HG02642 (cell line): ENCODE measurements at regions not wholly inside any gene's neighbourhood (a gene's known extent, or its start where the extent isn't known, plus 50 kb on each side); places are given as distances from the start of the nearest gene placed in this dataset.
"Not testable (repeated sequence)": the region's sequence is repeated elsewhere in the genome, so short reads cannot be mapped to it uniquely, and the experiment has no call there.

ENCODE experiments used
- ATAC-seq: cut with Tn5 transposase; IDR thresholded peaks from one replicate; pipeline ENCODE4 v1.9.1; 2021; ENCODE audit warnings: mild to moderate bottlenecking; ENCODE audit not compliant: unreplicated experiment, poor library complexity

DNA sequence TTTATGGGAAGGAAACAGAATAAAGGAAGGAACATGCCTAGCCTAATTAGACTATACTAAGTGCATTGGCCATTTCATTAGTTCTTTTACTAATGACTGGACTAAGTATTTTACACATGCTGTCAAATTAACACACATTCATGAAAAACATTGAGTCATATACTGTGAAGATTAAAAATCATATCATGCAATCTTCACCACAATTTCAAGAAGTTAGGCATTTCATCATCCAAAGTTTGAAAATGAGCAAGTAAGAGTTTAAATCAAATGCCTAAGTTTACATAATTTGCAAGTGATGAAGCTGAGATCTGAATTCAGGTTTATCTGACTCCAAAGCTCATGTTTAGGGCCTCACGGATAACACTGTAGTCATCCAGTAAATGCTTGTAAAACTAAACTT is 601.0 kb downstream of the PDCD6IP start:
- no peak for ATAC-seq

DNA sequence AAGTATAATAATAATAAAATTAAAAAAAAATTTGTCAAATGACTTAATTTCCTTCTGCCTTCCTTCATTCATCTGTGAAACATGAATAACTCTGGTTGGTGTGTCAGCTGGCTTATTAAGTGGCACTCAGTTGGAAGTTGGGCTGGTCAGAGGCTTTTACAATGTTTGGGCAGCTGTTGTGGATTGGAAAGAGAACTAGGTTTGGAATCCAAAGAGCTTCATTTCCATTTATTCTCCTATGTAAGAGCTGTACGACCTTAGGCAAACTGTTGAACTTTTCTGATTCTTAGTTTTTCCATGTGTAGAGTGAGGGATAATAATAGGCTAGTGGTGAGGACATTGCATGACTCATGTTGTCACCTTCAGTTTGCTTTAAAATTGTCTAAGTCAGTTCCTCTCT is 606.7 kb downstream of the PDCD6IP start:
- ATAC-seq: no peak

DNA sequence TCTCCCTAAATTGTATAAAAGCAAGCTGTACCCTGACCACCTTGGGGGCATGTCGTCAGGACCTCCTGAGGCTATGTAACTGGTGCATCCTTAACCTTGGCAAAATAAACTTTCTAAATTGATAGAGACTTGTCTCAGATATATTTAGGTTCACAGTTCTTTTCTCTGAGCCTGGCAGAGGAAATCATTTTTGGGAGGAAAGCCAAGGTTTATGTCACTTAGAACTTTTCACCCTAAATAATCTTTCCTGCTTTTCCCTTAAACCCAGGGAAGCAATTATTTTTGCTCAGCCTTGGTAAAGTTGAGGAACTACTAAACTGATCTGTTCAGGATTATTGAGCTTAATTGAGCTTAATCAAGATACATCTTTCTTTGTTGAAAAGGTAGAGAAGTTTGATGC is 608.9 kb downstream of the PDCD6IP start:
- ATAC-seq: no peak

DNA sequence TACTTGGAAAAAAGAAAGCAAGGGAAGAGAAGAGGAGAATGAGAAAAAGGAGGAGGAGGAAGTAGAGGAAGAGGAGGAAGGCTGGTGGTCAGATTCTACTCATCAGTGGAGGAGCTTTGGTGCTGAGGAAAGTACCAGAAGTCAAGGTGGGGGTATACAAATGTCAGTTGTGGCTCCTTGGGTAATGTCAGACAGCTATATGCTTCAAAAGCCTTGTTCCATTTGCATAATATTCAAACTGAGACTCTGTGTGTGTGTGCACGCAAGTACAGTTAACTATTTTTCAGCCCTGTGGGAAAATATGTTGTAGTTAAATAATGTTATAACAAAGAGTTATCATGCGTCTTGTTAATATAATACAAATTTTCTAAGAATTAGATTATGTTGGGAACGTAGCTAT is 609.7 kb downstream of the PDCD6IP start:
- ATAC-seq: peak; percentile 50

DNA sequence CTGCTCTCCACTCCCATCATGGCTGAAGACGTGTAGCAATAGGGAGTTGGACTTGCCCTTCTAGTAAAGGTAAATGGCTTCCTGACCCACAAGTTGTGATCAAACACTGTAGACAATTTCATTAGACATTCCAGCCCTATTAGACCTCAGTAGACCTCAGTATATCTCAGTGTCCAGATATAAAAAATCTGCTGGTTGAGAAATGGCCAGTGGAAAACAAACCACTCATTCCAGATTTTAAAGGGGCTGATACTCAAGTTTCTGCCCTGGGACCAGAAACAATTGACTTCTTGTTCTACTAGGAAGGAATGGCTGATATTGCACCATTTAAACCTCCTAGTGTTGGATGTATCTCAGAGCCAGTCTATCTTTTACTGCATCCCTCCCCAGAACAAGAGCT is 613.2 kb downstream of the PDCD6IP start:
- ATAC-seq: no peak

DNA sequence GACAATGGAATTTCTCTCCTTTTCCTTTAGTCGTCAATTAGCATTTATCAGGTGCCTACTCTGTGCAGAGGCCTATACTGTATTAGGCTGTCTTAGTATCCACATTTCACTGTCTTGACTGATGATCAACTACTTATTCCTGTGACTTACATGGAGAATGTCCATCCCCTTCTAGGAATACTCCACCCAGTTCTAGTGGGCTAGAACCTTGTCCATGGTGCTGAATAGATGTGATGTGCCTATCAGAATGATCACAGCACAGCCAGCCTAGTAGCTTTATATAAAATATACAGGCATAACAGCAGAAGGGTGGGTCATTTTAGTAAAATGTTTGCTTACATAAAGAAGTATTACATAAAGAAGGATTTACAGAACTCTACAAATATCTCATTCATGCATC is 621.4 kb downstream of the PDCD6IP start:
- no peak for ATAC-seq

DNA sequence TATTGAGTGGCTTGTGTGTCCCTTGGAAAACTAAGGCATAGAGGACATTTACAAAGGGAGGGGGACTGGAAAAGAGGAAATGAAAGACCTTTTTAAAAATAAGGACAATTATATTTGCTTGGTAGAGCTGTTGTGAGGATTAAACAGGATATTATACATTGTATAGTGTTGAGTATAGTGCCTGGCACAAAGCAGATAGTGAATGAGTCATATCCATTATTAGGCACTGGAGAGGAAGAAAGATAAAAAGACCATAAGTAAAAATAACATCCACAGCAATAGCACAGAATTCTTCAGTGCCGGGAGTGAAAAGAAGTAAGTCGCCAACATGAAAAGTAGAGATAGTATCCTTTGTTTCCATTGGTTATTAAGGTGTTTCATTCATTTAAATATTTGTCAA is 623.3 kb downstream of the PDCD6IP start:
- no peak for ATAC-seq

DNA sequence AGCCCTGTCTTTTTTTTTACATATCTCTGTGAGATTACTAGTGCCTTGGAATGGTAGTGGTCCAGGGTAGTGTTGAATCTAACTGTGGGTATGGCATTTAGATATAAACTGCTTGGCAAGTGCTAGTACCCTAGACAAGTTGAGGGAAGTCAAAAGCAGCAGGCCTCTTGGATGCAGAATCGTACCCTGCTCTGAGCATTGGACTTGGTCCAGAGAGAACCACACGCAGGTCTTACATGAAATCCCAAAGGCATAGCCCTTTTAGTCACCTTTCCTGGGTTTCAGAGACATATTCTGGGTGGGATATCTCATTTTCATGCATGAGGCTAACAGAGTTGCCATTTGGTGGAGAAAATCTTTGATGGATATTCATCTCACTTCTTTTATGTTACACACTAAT is 641.4 kb downstream of the PDCD6IP start:
- no peak for ATAC-seq

DNA sequence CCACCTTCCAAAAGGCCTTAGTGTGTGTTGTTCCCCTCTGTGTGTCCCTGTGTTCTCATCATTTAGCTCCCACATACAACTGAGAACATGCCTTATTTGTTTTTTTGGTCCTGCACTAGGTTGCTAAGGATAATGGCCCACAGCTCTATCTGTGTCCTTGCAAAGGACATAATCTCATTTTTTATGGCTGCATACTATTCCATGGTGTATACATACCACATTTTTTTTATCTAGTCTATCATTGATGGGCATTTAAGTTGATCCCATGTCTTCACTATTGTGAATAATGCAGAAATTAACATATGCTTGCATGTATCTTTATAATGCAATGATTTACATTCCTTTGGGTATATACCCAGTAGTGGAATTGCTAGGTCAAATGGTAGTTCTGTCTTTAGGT is 645.7 kb downstream of the PDCD6IP start:
- ATAC-seq: no peak

DNA sequence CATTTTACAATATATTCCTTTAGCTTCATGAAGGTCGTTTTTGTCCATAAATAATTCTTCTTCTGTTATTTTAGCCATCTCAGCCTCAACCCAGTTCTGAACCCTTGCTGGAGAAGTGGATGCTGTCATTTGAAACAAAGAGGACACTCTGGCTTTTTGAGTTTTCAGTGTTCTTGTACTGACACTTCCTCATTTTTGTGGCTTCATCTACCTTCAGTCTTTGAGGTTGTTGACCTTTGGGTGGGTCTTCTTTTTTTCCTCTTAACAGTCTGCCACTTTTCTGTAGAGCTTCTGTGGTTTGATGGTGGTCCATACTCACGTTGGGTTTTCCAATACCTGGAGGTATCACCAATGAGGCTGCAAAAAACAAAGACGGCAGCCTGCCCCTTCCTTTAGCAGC is 650.9 kb downstream of the PDCD6IP start:
- ATAC-seq: no peak

DNA sequence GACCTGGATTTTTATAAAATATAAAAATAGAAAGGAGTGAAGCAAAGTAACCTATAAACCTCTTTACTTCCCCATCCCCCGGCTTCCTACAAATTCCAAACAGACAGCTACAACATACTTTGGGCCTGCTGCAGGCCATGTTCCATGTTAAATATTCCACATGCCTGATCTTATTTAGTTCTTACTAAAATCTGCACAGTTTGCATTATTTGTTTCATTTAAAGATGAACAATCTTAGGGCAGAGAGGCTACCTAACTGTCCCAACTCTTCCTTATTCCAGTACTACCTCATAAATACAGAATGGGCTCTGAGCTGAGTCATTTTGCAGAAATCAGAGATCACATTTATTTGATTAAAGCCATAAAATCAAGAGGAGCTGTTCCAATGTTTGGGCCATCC is 665.0 kb downstream of the PDCD6IP start:
- no peak for ATAC-seq

DNA sequence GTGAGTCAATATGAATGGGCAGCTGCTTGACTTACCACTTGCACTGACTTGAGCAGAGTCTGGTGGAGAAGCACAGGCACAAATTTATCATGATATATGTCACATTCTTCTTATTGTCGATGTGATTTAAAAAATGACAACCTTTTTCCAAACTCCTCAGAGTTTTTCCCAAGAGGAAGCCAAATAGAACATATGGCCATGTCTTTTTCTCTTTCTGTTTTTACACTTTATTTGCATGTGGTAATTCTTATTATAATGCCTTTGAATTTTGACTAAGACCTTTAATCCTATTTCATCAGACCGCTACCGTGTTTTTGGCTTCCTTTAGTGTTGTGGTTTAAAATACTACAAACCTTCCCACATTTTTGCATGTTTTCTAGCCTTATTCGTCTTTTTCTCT is 666.2 kb downstream of the PDCD6IP start:
- no peak for ATAC-seq

DNA sequence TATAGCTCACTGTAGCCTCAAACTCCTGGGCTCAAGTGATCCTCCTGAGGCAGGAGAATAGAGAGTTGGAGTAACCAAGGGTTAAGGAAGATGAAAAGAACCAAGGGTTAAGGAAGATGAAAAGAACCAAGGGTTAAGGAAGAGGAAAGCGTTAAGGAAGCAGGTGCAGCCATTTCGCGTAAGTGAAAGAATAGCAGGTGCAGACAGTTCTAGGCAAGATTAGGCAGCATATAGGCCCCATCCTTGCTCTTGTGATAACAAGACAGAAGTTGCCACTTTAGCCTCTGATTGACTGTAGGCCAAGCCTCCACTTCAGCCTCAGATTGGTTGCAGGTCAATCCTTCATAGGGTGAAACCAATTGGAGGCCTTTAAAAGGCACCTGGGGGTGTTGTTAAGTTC is 677.4 kb downstream of the PDCD6IP start:
- ATAC-seq: no peak

DNA sequence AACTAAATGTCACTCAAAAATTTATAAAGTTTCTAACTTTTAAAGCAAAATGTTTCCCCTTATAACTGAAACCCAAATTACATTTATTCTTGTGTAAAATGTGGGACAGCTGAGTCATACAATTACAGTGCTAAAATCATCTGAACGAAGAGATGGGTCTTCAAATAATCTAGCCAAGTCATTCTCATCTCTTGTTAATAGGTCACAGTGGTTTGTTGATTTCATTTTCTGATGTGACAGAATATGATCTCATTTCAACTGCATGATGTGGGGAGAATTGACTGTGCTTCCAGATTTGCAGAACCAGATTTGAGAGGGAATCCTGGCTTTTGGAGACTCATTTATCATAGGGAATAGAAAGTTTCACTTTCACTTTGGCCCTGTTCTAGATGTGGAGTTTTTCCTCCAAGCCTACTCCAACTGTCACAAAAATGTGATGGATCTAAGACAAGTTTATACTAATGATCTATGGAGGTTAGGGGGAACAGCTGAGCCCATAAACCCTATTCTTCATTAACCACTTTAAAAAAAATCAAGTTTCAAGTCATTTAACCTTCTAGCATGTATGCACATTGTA is 685.0 kb downstream of the PDCD6IP start:
- ATAC-seq: no peak

DNA sequence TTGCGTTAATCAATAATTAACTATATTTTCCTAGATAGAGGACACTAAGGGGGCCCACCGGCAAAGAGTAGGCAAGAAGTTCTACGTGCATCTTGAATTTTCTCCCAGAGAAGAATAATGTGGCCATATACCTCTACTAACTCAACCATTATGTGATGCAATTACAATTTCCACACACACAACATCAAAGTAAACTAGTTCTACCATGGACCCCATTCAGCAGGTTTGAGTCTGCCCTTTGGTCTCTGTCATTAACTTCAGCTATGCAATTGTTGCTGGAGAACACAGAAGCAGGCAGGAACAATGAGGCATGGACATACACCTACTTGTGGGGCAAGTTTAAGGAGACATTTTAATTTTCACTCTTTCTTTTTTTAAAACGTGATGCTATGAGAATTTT is 705.9 kb downstream of the PDCD6IP start:
- no peak for ATAC-seq

DNA sequence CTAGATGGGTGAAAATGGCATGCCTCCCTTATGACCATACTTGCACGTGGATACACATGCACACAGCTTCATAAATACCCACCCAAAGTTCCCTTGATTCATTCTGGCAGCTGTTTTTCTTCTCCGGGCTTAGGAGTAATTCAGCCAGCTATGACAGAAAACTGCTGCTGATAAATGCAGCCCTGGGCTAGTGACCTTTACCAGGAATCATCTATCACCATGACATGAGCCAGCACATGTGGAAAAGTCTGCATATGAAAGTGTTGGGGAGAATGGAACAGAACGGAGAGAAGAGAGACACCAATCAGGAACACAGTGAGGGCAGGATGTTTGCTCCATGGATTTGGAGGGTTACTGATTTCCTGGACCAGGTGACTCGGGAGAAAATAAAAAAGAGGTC is 706.3 kb downstream of the PDCD6IP start:
- ATAC-seq: no peak

DNA sequence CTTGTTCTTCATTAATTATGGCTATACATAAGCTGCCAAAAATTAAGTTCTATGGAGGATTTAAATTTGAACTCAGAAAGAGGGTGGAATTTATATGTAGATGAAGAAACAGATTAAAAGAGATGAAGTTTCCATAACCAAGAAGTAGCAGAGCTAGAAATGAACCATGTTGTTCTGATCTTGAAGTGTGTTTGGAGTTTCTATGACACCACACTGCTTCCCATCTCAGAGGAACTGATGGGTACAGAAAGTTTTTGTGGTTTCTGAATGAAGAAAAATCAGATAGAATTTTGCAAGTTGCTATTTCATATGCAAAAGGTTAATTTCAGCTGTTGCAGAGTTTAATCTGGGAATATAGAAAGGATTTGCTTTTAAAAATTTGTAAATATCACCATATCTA is 710.3 kb downstream of the PDCD6IP start:
- no peak for ATAC-seq

DNA sequence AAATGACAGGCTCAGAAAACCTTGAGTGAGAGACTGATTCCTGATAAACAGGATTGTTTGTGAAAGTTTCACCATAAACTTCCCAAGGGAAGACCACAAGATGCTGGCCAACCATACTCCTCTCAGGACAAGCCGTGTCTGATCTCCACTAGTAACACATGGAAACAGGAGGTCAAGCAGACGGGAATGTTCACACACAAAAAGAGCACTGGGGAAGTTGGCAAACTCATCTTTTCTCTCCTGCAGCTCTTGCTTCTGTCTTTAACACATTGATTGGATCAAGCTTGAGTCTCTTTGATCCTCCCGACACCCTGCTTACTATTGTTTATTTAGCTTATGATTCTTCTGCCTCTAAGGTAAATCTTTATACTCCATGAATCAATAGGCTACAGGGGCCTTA is 713.5 kb downstream of the PDCD6IP start:
- ATAC-seq: no peak

DNA sequence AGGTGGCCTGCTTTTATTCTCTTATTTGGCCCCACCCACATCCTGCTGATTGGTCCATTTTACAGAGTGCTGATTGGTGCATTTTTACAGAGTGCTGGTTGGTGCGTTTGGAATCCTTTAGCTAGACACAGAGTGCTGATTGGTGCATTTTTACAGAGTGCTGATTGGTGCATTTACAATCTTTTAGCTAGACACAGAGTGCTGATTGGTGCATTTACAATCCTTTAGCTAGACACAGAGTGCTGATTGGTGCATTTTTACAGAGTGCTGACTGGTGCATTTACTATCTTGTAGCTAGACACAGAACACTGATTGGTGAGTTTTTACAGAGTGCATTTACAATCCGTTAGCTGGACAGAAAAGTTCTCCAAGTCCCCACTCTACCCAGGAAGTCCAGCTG is 720.6 kb downstream of the PDCD6IP start:
- ATAC-seq: not testable (repeated sequence)

DNA sequence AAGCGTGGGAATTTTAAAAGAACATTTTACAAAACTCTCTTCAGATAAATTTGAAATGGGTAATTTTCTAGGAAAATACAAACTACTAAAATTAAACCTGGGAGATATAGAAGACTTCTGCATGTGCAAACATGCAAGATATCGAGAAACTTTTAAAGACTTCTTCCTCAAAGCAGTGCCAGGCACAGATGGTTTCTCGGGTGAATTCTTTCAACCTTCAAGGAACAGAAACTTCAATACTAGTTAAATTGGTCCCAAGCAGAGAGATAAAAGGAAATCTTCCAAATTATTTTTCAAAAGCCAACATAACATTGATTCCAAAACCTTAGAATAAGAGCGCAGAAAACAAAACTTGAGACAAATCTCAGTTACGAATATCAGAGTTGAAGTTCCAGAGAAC is 732.7 kb downstream of the PDCD6IP start:
- no peak for ATAC-seq

DNA sequence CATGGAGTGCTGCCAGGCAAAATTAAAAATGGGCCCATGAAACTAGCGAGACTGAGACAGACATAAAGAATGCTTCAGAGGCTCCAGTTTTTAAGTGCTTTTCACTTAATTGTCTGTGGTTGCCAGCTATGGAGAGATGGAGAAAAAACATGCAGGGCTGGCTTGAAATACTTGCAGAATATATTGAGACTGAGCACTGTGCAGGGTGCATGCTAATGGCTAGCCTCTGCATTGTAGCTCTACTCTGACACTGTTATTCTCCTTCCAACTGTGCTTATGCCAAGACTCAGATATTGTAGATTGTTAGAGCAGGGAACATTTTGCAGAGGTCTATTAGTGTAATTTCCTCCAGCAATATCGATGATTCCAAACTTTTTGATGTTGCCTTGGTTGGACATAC is 735.0 kb downstream of the PDCD6IP start:
- ATAC-seq: no peak

DNA sequence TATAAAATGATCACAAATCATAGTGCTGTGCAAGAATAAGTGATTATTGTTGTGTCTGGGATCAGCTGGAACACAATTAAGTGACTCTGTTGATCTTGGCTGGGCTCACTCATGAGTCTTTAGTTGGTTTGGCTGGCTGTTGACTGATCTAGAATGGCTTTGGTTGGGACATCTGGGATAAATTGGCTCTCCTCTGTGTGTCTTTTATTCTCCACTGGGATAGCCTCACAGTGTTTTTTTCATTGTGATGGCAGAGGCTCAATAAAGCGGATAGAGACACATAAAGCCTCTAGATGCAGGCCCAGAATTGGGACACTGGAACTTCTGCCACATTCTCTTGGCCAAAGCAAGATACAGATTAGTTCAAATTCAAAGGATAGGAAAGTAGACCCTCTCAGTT is 735.6 kb downstream of the PDCD6IP start:
- no peak for ATAC-seq

DNA sequence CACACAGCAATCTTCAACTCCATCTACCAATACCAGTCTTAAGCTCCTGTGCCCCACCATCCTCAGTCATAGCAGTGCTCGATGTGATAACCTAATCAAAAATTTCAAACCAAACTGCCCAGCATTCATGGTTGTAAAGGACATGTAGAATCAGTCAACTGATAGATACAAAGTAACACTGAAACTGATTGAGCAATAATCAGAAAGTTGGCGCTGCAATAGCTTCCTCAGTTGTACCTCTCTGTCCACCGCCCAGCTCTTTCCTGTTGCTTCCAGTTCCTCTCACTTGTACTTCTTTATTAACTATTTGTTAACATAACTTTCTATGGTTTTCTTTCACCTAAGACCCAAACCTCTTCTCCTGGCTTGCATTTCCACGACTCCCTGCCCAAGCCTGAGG is 745.7 kb downstream of the PDCD6IP start:
- ATAC-seq: no peak
